ENCODE measurements at regions not wholly inside any gene's neighbourhood (a gene's known extent, or its start where the extent isn't known, plus 50 kb on each side); places are given as distances from the start of the nearest gene placed in this dataset.

- intact Hi-C loops (cut with micrococcal nuclease): loop anchor here (5.0 kb wide), 1 partner anchor 36 kb away; no protein-coding TSS in a partner anchor
- no peak overlapping the region for H3K4me3 Mint-ChIP-seq
- H3K27me3 Mint-ChIP-seq (ENCODE audit: insufficient read depth): no peaks in the 10 kb centered on the region
- H3K4me1 Mint-ChIP-seq (ENCODE audit: low read depth): peaks cover 59% of the 10 kb centered on the region
- H3K9me3 Mint-ChIP-seq: no peaks in the 10 kb centered on the region
- no peak overlapping the region for H3K27ac Mint-ChIP-seq
- peaks cover 6% of the 10 kb centered on the region for H3K36me3 Mint-ChIP-seq (ENCODE audit: low read depth)
- no peak for DNase-seq (ENCODE audit: low spot score)
Observed at GRCh38 chr3:72405943-72406566, 442.2 kb downstream of the SHQ1 start.

GRCh38 chr3:72401005-72401545 lies 447.2 kb downstream of the SHQ1 start:
- peaks cover 41% of the 10 kb centered on the region for H3K4me1 Mint-ChIP-seq (ENCODE audit: low read depth)
- intact Hi-C loops (cut with micrococcal nuclease): no loop called here
- H3K9me3 Mint-ChIP-seq: no peaks in the 10 kb centered on the region
- no peak overlapping the region for H3K4me3 Mint-ChIP-seq
- H3K36me3 Mint-ChIP-seq (ENCODE audit: low read depth): peaks cover 9% of the 10 kb centered on the region
- H3K27me3 Mint-ChIP-seq (ENCODE audit: insufficient read depth): no peaks in the 10 kb centered on the region
- no peak for DNase-seq (ENCODE audit: low spot score)
- no peak overlapping the region for H3K27ac Mint-ChIP-seq

DNA sequence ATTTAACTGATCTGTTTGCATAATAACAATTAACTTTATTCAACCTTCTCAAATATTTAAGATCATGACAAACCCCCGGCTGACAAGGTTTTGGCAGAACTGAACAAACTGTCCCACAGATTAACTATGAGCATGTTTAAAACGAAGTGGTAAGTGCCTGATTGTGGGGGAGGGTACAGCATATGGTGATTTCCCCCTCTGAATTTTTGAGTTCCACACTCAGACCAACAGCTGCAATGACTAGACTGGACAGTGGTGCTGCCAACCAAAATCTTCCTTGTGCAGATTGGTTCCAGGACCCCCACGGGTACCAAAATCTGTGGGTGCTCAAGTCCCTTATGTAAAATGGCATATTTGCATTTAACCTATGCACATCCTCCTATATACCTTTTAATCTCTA lies 449.5 kb downstream of the SHQ1 start:
- DNase-seq (ENCODE audit: low spot score): no peak
- peaks cover 33% of the 10 kb centered on the region for H3K4me1 Mint-ChIP-seq (ENCODE audit: low read depth)
- H3K27me3 Mint-ChIP-seq (ENCODE audit: insufficient read depth): no peaks in the 10 kb centered on the region
- no peak overlapping the region for H3K27ac Mint-ChIP-seq
- intact Hi-C loops (cut with micrococcal nuclease): no loop called here
- H3K4me3 Mint-ChIP-seq: no peak overlapping the region
- peaks cover 3% of the 10 kb centered on the region for H3K36me3 Mint-ChIP-seq (ENCODE audit: low read depth)
- H3K9me3 Mint-ChIP-seq: no peaks in the 10 kb centered on the region

DNA sequence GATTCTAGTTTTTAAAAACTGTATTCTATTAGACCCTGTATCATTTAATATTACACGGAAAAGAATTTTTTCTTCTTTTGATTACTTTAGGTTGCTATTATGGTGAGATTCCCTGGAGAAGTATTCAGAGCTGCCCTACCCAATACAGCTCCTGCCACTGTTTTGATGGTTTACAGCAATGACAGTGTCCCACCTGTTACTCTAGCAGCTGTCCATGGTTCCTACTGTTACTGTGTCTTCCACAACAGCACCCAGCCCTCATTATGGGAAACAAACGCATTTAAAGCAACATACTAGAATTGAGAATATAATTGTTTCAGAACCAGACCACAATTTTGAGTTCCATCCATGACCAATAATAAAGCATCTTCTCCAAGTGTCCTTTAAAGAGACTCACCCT lies 450.7 kb downstream of the SHQ1 start:
- Mint-ChIP-seq H3K27me3 (ENCODE audit: insufficient read depth) (no peaks in the 10 kb centered on the region), H3K4me3 (no peak overlapping the region), H3K4me1 (ENCODE audit: low read depth) (peaks cover 37% of the 10 kb centered on the region), H3K27ac (no peak overlapping the region), H3K9me3 (no peaks in the 10 kb centered on the region), H3K36me3 (ENCODE audit: low read depth) (peaks cover 3% of the 10 kb centered on the region)
- intact Hi-C loops (cut with micrococcal nuclease): no loop called here
- no peak for DNase-seq (ENCODE audit: low spot score)

DNA sequence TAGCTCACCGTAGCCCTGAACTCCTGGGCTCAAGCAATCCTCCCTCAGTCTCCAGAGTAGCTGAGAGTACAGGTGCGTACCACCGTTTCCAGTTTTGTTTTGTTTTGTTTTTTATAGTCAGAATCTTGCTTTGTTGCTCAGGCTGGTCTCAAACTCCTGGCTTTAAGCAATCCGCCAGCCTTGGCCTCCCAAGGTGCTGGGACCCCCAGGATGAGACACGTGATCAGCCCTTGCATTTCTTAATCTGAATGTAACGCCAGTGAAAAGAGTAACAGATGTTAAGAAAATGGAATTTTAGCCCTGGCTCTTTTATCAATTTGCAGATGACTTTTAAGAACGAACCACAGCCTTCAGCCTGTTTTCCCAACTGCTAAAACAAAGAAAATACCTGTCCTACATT lies 451.3 kb downstream of the SHQ1 start:
- Mint-ChIP-seq H3K4me3 (no peak overlapping the region), H3K36me3 (ENCODE audit: low read depth) (peaks cover 3% of the 10 kb centered on the region), H3K27ac (no peak overlapping the region), H3K4me1 (ENCODE audit: low read depth) (peaks cover 37% of the 10 kb centered on the region), H3K9me3 (no peaks in the 10 kb centered on the region), H3K27me3 (ENCODE audit: insufficient read depth) (no peaks in the 10 kb centered on the region)
- no peak for DNase-seq (ENCODE audit: low spot score)
- intact Hi-C loops (cut with micrococcal nuclease): no loop called here

- Mint-ChIP-seq H3K4me3 (no peak overlapping the region), H3K4me1 (ENCODE audit: low read depth) (peaks cover 32% of the 10 kb centered on the region), H3K9me3 (no peaks in the 10 kb centered on the region), H3K36me3 (ENCODE audit: low read depth) (peaks cover 3% of the 10 kb centered on the region), H3K27me3 (ENCODE audit: insufficient read depth) (no peaks in the 10 kb centered on the region), H3K27ac (no peak overlapping the region)
- intact Hi-C loops (cut with micrococcal nuclease): loop anchor here (2.0 kb wide), 1 partner anchor 13 kb away; no protein-coding TSS in a partner anchor
- DNase-seq (ENCODE audit: low spot score): no peak
Observed at GRCh38 chr3:72395776-72396311, 452.4 kb downstream of the SHQ1 start.

DNA sequence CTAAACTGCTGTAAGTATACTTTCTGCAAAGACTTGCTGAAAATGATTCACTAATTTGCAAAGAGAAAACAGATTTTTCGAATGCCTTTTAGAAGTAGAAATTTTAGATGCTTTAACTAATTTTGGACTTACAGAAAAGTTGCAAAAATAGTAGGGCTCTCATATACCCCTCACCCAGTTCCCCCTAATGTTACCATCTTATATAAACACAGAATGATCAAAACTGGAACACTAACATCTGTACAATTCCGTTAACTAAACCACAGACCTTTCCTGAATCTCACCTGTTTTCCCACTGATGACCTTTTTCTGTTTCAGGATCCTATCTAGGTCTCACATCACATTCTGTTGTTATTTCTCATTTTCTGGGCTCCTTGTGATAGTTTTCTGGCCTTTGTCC lies 454.8 kb downstream of the SHQ1 start:
- DNase-seq (ENCODE audit: low spot score): no peak
- no peaks in the 10 kb centered on the region for H3K9me3 Mint-ChIP-seq
- H3K4me1 Mint-ChIP-seq (ENCODE audit: low read depth): peaks cover 18% of the 10 kb centered on the region
- intact Hi-C loops (cut with micrococcal nuclease): no loop called here
- H3K27ac Mint-ChIP-seq: no peak overlapping the region
- H3K27me3 Mint-ChIP-seq (ENCODE audit: insufficient read depth): no peaks in the 10 kb centered on the region
- H3K4me3 Mint-ChIP-seq: no peak overlapping the region
- no peaks in the 10 kb centered on the region for H3K36me3 Mint-ChIP-seq (ENCODE audit: low read depth)

GRCh38 chr3:72391659-72392058 lies 456.6 kb downstream of the SHQ1 start:
- Mint-ChIP-seq H3K36me3 (ENCODE audit: low read depth) (no peaks in the 10 kb centered on the region), H3K4me1 (ENCODE audit: low read depth) (peaks cover 17% of the 10 kb centered on the region), H3K27me3 (ENCODE audit: insufficient read depth) (no peaks in the 10 kb centered on the region), H3K9me3 (no peaks in the 10 kb centered on the region), H3K4me3 (no peak overlapping the region), H3K27ac (no peak overlapping the region)
- DNase-seq (ENCODE audit: low spot score): no peak
- intact Hi-C loops (cut with micrococcal nuclease): no loop called here

- no peak for DNase-seq (ENCODE audit: low spot score)
- no peak overlapping the region for H3K27ac Mint-ChIP-seq
- H3K4me3 Mint-ChIP-seq: no peak overlapping the region
- H3K36me3 Mint-ChIP-seq (ENCODE audit: low read depth): no peaks in the 10 kb centered on the region
- intact Hi-C loops (cut with micrococcal nuclease): no loop called here
- no peaks in the 10 kb centered on the region for H3K9me3 Mint-ChIP-seq
- H3K27me3 Mint-ChIP-seq (ENCODE audit: insufficient read depth): no peaks in the 10 kb centered on the region
- H3K4me1 Mint-ChIP-seq (ENCODE audit: low read depth): peaks cover 18% of the 10 kb centered on the region
Observed at GRCh38 chr3:72390841-72391240, 457.4 kb downstream of the SHQ1 start.

- no peak overlapping the region for H3K27ac Mint-ChIP-seq
- intact Hi-C loops (cut with micrococcal nuclease): loop anchor here (2.0 kb wide), 1 partner anchor 64 kb away; no protein-coding TSS in a partner anchor
- no peaks in the 10 kb centered on the region for H3K9me3 Mint-ChIP-seq
- DNase-seq (ENCODE audit: low spot score): no peak
- no peaks in the 10 kb centered on the region for H3K27me3 Mint-ChIP-seq (ENCODE audit: insufficient read depth)
- H3K4me1 Mint-ChIP-seq (ENCODE audit: low read depth): peaks cover 32% of the 10 kb centered on the region
- H3K36me3 Mint-ChIP-seq (ENCODE audit: low read depth): peaks cover 7% of the 10 kb centered on the region
- H3K4me3 Mint-ChIP-seq: no peak overlapping the region
Observed at GRCh38 chr3:72388644-72389043, 459.6 kb downstream of the SHQ1 start.

DNA sequence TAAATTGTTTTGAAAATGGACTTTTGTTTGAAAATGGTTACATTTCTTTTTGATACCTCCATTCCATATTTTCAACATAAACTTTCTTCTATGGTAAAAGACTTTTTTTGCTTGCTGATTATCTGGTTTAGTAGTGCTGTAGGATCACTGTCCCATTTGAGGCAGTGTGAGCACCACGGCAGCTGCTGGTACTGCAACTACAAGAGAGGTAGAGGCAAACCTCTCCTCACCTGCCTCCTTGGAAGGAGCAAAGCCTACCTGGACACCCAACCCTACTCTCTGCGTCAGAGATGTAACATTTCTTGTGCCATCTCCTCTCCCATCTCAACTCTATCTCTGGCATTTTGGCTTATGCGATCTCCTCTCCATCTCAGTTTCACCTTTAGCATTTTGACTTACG lies 460.1 kb downstream of the SHQ1 start:
- no peak for DNase-seq (ENCODE audit: low spot score)
- peaks cover 33% of the 10 kb centered on the region for H3K4me1 Mint-ChIP-seq (ENCODE audit: low read depth)
- peaks cover 7% of the 10 kb centered on the region for H3K36me3 Mint-ChIP-seq (ENCODE audit: low read depth)
- no peaks in the 10 kb centered on the region for H3K27me3 Mint-ChIP-seq (ENCODE audit: insufficient read depth)
- H3K27ac Mint-ChIP-seq: no peak overlapping the region
- intact Hi-C loops (cut with micrococcal nuclease): loop anchor here (2.0 kb wide), 1 partner anchor 63 kb away; no protein-coding TSS in a partner anchor
- H3K9me3 Mint-ChIP-seq: no peaks in the 10 kb centered on the region
- H3K4me3 Mint-ChIP-seq: no peak overlapping the region

- intact Hi-C loops (cut with micrococcal nuclease): no loop called here
- H3K36me3 Mint-ChIP-seq (ENCODE audit: low read depth): peaks cover 9% of the 10 kb centered on the region
- H3K27me3 Mint-ChIP-seq (ENCODE audit: insufficient read depth): no peaks in the 10 kb centered on the region
- DNase-seq (ENCODE audit: low spot score): no peak
- no peaks in the 10 kb centered on the region for H3K9me3 Mint-ChIP-seq
- H3K27ac Mint-ChIP-seq: no peak overlapping the region
- no peak overlapping the region for H3K4me3 Mint-ChIP-seq
- H3K4me1 Mint-ChIP-seq (ENCODE audit: low read depth): peaks cover 49% of the 10 kb centered on the region
Observed at GRCh38 chr3:72386327-72387000, 461.8 kb downstream of the SHQ1 start.

GRCh38 chr3:72385167-72385566 lies 463.1 kb downstream of the SHQ1 start:
- Mint-ChIP-seq H3K4me1 (ENCODE audit: low read depth) (peaks cover 62% of the 10 kb centered on the region), H3K9me3 (no peaks in the 10 kb centered on the region), H3K27me3 (ENCODE audit: insufficient read depth) (no peaks in the 10 kb centered on the region), H3K4me3 (no peak overlapping the region), H3K36me3 (ENCODE audit: low read depth) (peaks cover 9% of the 10 kb centered on the region), H3K27ac (no peak overlapping the region)
- no peak for DNase-seq (ENCODE audit: low spot score)
- intact Hi-C loops (cut with micrococcal nuclease): no loop called here

Data from activated T-helper 1 cell treated with anti-CD3 and anti-CD28 coated beads, Interleukin-12 subunit alpha, Interleukin-12 subunit beta, Interleukin-2, Interleukin-4 antibody, amounts not matched to agents 30 ng/mL and 10 ng/mL and 1 ng/mL, durations not matched to agents 14 hours and 24 hours and 36 hours (primary cell).